ENCODE measurements at regions not wholly inside any gene's neighbourhood (a gene's known extent, or its start where the extent isn't known, plus 50 kb on each side); places are given as distances from the start of the nearest gene placed in this dataset.

DNA sequence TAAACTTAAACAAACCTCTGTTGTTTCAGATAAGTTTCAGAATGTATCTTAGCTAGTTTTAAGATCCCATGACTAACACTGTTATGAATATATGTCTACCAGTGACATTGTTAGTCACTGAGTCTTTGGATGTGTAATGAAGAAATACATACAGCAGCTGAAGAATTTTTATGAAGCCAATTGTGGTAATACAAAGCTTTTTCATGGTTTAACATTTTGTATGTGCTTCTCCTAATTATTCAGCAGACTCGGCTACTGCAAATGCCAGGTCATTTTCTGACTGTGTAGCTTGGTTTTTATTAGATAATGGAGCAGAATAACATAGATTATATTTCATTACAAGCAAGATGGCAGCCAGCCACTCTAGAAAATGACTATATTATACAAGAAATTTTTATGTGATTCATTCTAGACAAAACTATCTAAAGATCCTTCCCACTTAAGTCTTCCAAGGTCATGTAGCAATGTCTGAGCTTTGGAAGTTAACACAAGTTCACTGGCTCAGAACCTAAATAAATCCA lies 147.8 kb downstream of the TNFSF18 start:
- DNase-seq (ENCODE audit: low read depth): no peak
- H3K4me3 ChIP-seq (ENCODE audit: low read depth, low read length): no peak overlapping the region
- TF ChIP-seq, protein P1, sequence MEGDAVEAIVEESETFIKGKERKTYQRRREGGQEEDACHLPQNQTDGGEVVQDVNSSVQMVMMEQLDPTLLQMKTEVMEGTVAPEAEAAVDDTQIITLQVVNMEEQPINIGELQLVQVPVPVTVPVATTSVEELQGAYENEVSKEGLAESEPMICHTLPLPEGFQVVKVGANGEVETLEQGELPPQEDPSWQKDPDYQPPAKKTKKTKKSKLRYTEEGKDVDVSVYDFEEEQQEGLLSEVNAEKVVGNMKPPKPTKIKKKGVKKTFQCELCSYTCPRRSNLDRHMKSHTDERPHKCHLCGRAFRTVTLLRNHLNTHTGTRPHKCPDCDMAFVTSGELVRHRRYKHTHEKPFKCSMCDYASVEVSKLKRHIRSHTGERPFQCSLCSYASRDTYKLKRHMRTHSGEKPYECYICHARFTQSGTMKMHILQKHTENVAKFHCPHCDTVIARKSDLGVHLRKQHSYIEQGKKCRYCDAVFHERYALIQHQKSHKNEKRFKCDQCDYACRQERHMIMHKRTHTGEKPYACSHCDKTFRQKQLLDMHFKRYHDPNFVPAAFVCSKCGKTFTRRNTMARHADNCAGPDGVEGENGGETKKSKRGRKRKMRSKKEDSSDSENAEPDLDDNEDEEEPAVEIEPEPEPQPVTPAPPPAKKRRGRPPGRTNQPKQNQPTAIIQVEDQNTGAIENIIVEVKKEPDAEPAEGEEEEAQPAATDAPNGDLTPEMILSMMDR (conservative IDR thresholded peaks at IDR 0.05; ENCODE audit: low read depth, low read length): no peak

DNA sequence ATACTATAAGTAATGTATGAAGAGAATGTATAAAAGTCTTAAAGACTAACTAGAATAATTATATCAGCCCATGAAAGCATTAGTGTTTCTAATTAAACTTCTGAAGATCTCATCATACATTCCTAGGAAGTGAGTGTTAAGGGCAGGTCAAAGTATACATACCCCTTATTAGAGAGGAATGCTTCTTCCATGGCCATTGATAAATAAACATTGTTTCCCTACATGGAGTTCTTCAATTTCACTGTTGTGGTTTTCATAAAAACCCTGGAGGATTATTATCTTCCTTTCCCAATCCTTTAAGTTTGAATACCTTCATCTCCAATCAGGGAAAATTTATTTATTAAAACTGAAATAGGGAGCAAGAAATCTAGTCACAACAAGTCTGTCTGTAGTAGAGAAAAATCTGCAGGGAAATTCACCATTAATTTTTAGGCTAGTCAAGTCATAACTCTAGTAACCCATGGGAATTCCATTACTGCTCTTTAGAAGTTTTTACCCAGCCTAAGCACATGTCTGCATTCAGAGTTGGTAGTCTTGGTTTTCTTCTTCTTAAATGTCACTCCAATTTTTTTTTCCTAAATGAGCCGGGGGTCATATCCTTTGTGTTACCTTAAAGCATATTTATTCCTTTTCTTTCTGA lies 147.0 kb downstream of the TNFSF18 start:
- TF ChIP-seq, protein P1 (conservative IDR thresholded peaks at IDR 0.05; ENCODE audit: low read depth, low read length): no peak
- no peak for DNase-seq (ENCODE audit: low read depth)
- H3K4me3 ChIP-seq (ENCODE audit: low read depth, low read length): no peak overlapping the region

DNA sequence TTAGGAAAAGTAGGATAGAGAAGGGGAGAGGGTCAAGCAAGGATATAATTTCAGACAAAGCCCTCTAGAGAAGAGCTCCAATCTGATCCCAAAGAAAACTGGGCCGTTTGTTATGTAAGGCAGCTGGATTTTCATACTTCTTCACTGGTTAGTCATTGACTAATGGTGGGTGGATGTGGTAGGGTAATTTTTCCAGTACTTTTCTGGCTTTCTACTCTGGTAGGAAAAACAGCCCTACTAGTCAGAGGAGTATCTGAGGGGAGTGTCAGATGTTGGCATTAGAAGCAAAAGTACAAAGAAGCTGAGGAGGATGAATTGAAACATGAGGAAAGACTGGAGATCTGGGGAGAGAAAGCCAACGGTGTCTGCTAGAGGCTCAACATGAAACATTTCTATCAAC lies 145.3 kb downstream of the TNFSF18 start:
- DNase-seq (ENCODE audit: low read depth): peak; percentile 71
- TF ChIP-seq, protein P1 (conservative IDR thresholded peaks at IDR 0.05; ENCODE audit: low read depth, low read length): no peak
- H3K4me3 ChIP-seq (ENCODE audit: low read depth, low read length): no peak overlapping the region

DNA sequence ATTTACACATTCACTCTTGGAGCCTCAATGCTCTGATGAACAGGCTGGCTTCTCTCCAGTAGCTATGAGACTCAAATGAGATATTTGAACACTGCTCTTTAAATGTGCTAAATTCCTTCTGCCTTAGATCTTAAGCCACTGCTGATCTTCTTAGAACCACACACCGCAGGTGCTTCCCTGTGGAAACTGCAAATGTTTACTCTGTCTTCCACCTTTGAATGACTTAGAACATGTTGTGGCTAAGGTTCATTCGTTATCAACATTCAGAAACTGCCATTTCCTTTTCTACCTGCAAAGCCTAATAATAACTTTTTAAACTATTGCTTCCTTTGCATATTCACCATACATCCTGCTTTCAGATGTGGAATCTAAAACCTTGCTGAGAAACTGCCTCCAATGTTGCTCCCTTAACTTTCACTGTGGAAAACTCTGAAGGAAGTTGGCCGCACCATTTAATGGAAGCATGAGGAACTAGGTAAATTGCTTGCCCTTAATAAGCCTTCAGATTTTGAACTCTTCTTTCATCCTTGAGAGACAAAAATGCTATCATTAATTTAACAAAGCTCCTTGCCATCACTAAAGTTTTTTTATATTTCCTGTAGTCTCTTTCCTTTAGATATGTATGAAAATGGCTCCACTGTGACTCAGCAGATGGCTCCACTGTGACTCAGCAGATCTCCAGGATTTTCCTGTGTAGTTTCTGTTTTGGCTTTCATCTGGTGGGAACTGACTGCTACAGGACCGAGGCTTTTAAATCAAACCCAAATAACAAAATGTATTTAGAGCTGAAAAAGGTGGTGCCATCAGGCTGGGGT lies 143.8 kb downstream of the TNFSF18 start:
- H3K4me3 ChIP-seq (ENCODE audit: low read depth, low read length): no peak overlapping the region
- DNase-seq (ENCODE audit: low read depth): peak; percentile 99
- TF ChIP-seq, protein P1 (conservative IDR thresholded peaks at IDR 0.05; ENCODE audit: low read depth, low read length): no peak

DNA sequence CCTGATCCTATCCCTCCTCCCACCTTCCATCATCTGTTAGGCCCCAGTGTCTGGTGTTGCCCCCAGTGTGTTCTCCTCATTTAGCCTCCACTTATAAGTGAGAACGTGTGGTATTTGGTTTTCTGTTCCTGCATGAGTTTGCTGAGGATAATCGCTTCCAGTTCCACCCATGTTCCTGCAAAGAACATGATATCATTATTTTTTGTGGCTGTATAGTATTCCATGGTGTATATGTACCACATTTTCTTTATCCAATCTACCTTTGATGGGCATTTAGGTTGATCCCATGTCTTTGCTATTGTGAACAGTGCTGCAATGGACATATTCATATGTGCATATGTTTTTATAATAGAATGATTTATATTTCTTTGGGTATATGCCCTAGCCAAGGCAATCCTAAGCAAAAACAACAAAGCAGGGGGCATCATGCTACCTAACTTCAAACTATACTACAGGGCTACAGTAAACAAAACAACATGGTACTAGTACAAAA lies 142.9 kb downstream of the TNFSF18 start:
- H3K4me3 ChIP-seq (ENCODE audit: low read depth, low read length): no peak overlapping the region
- TF ChIP-seq, protein P1 (conservative IDR thresholded peaks at IDR 0.05; ENCODE audit: low read depth, low read length): no peak
- DNase-seq (ENCODE audit: low read depth): no peak

DNA sequence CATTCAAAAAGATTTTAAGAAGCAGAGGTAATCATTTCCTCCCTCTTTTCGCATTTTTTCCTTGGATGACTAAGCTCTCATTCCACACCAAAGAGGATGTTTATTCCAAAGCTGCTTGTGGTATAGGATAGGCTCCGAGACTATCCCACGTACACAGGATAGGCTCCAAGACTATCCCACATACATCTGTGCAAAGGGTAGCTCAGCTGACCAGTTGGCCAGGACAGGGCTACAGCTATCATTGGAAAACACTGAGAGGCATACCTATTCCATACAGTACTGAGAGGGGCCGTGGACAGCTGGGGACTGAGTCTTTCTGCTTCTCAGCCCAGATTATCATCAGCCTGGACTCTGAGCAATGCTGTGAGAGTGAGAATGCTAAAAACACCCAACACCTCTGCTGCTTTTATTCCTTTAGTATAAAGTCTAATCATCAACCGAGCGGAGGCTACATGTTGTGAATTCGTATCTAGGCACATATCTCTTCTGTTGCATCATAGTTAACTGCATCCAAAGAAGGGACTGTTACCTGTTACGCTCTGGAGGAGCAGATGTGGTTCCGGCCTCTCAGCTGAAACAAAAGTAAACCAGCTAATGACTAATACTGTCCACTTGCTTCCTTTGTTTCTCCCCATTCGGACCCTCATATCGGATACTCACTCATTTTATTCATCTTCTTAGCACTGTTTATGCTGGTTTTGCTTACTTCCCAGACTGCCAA lies 141.0 kb downstream of the TNFSF18 start:
- DNase-seq (ENCODE audit: low read depth): peak; percentile 93
- H3K4me3 ChIP-seq (ENCODE audit: low read depth, low read length): peak overlapping the region; percentile 19
- TF ChIP-seq, protein P1 (conservative IDR thresholded peaks at IDR 0.05; ENCODE audit: low read depth, low read length): no peak
